ENCODE measurements at regions not wholly inside any gene's neighbourhood (a gene's known extent, or its start where the extent isn't known, plus 50 kb on each side); places are given as distances from the start of the nearest gene placed in this dataset.

- no peaks in the 10 kb centered on the region for H3K4me1 Mint-ChIP-seq
- Histone ChIP-seq H3K79me2 (ENCODE audit: low read depth) (no peaks in the 10 kb centered on the region), H3K9ac (no peak overlapping the region), H3K36me3 (no peaks in the 10 kb centered on the region), H3K4me1 (no peaks in the 10 kb centered on the region), H3K4me3 (no peak overlapping the region), H4K20me1 (ENCODE audit: low read depth) (no peaks in the 10 kb centered on the region), H3F3A (ENCODE audit: low read depth) (no peaks in the 10 kb centered on the region), H3K27me3 (no peaks in the 10 kb centered on the region), H2AFZ (replicated peaks) (no peak overlapping the region), H3K27ac (no peak overlapping the region), H3K9me3 (ENCODE audit: low read depth) (no peaks in the 10 kb centered on the region), H3K4me2 (no peak overlapping the region)
- no peaks in the 10 kb centered on the region for H3K36me3 Mint-ChIP-seq
- H3K9me3 Mint-ChIP-seq = no peaks in the 10 kb centered on the region
- no peak for TF ChIP-seq CTCF (IDR thresholded peaks at IDR 0.05)
- no peak for DNase-seq (ENCODE audit: low spot score)
- no peak overlapping the region for H3K27ac Mint-ChIP-seq
- no peak overlapping the region for H3K4me3 Mint-ChIP-seq
- no peaks in the 10 kb centered on the region for H3K27me3 Mint-ChIP-seq (ENCODE audit: insufficient read depth, low read depth)
These were observed 745.5 kb upstream of the POT1 start for GRCh38 chr7:125675169-125675568.

- H3F3A ChIP-seq (ENCODE audit: low read depth) = no peaks in the 10 kb centered on the region
- TF ChIP-seq EZH2 (IDR thresholded peaks at IDR 0.05) = no peak
- TF ChIP-seq CTCF (IDR thresholded peaks at IDR 0.05) = peak; percentile 77
- H3K36me3 Mint-ChIP-seq = no peaks in the 10 kb centered on the region
- H3K27ac Mint-ChIP-seq = no peak overlapping the region
- H4K20me1 ChIP-seq (ENCODE audit: low read depth) = no peaks in the 10 kb centered on the region
- H3K4me1 Mint-ChIP-seq = peaks cover 4% of the 10 kb centered on the region
- H3K4me3 ChIP-seq = no peak overlapping the region
- no peak overlapping the region for H3K9ac ChIP-seq
- no peaks in the 10 kb centered on the region for H3K4me1 ChIP-seq
- H3K36me3 ChIP-seq = no peaks in the 10 kb centered on the region
- H3K4me2 ChIP-seq = no peak overlapping the region
- DNase-seq (ENCODE audit: low spot score) = peak; percentile 50
- H3K27me3 Mint-ChIP-seq (ENCODE audit: insufficient read depth, low read depth) = no peaks in the 10 kb centered on the region
- H3K9me3 Mint-ChIP-seq = no peaks in the 10 kb centered on the region
- no peak overlapping the region for H3K4me3 Mint-ChIP-seq
- no peak overlapping the region for H2AFZ ChIP-seq (replicated peaks)
- no peaks in the 10 kb centered on the region for H3K9me3 ChIP-seq (ENCODE audit: low read depth)
- no peak overlapping the region for H3K27ac ChIP-seq
- no peaks in the 10 kb centered on the region for H3K79me2 ChIP-seq (ENCODE audit: low read depth)
- no peaks in the 10 kb centered on the region for H3K27me3 ChIP-seq
These were observed 741.4 kb upstream of the POT1 start for GRCh38 chr7:125670926-125671572.

GRCh38 chr7:125668321-125668993, 738.8 kb upstream of the POT1 start:
- Mint-ChIP-seq H3K27ac (no peak overlapping the region), H3K9me3 (no peaks in the 10 kb centered on the region), H3K27me3 (ENCODE audit: insufficient read depth, low read depth) (no peaks in the 10 kb centered on the region), H3K4me3 (no peak overlapping the region), H3K36me3 (no peaks in the 10 kb centered on the region), H3K4me1 (peaks cover 4% of the 10 kb centered on the region)
- H4K20me1 ChIP-seq (ENCODE audit: low read depth) = no peaks in the 10 kb centered on the region
- no peaks in the 10 kb centered on the region for H3K36me3 ChIP-seq
- DNase-seq (ENCODE audit: low spot score) = no peak
- H2AFZ ChIP-seq (replicated peaks) = no peak overlapping the region
- H3K27me3 ChIP-seq = no peaks in the 10 kb centered on the region
- H3K4me3 ChIP-seq = no peak overlapping the region
- no peaks in the 10 kb centered on the region for H3K4me1 ChIP-seq
- no peak overlapping the region for H3K27ac ChIP-seq
- H3F3A ChIP-seq (ENCODE audit: low read depth) = no peaks in the 10 kb centered on the region
- no peaks in the 10 kb centered on the region for H3K9me3 ChIP-seq (ENCODE audit: low read depth)
- no peak for TF ChIP-seq EZH2 (IDR thresholded peaks at IDR 0.05)
- no peak for TF ChIP-seq EZH2phosphoT487 (IDR thresholded peaks at IDR 0.05)
- no peak for TF ChIP-seq CTCF (IDR thresholded peaks at IDR 0.05)
- no peak overlapping the region for H3K9ac ChIP-seq
- H3K79me2 ChIP-seq (ENCODE audit: low read depth) = no peaks in the 10 kb centered on the region
- no peak overlapping the region for H3K4me2 ChIP-seq
